B cell (primary cell): ENCODE measurements at regions not wholly inside any gene's neighbourhood (a gene's known extent, or its start where the extent isn't known, plus 50 kb on each side); places are given as distances from the start of the nearest gene placed in this dataset.

Experiments used
- ATAC-seq: fragments of 200-7000 bp; cut with Tn5 transposase; one replicate; pipeline ENCODE4 v1.10.0; 2021; ENCODE audit warnings: low read depth, mild to moderate bottlenecking, moderate number of reproducible peaks, moderate library complexity
- CTCF ChIA-PET: fragments of 350-600 bp; sonication (Branson Sonifier 250); formaldehyde crosslinking; loops from one replicate; lab custom pipeline; 2021; ENCODE audit warnings: antibody characterized with exemption, inconsistent platforms; lab: Charles Lee
- POLR2A ChIA-PET: fragments of 350-600 bp; sonication (Branson Sonifier 250); formaldehyde crosslinking; loops from one replicate; lab custom pipeline; 2021; ENCODE audit warnings: antibody characterized with exemption; lab: Charles Lee
- DNase-seq: peaks from one replicate; pipeline ENCODE4 v3.0.0; 2013
- H2AFZ ChIP-seq: 2 replicates; pipeline ENCODE4 v1.6.1; 2012; ENCODE audit warnings: mild to moderate bottlenecking, low read depth, low read length; ENCODE audit not compliant: insufficient read depth, poor library complexity, severe bottlenecking
- H3K27ac ChIP-seq, 2 donors: 1 replicate in 1 of 2; 2 replicates in 1 of 2; pipeline ENCODE4 v1.5.1; 2012 to 2013; ENCODE audit warnings: low read length in 2 of 2, mild to moderate bottlenecking in 2 of 2, moderate library complexity in 1 of 2
- H3K27me3 ChIP-seq, 4 experiments: fragments of 200-600 bp in 1 of 4; sonication (generic) in 1 of 4; replicated peaks in 1 of 4; 1 replicate in 2 of 4; 2 replicates in 2 of 4; pipeline versions ENCODE4 v1.6.1 to v1.7.0; 2013 to 2016; ENCODE audit warnings: low read length in 3 of 4, mild to moderate bottlenecking in 2 of 4, mixed read lengths in 1 of 4, moderate library complexity in 1 of 4; ENCODE audit not compliant: insufficient read depth in 4 of 4, control insufficient read depth in 3 of 4; ENCODE audit errors: control extremely low read depth in 1 of 4
- H3K36me3 ChIP-seq, 2 experiments: replicated peaks in 1 of 2; 1 replicate in 1 of 2; 2 replicates in 1 of 2; pipeline versions ENCODE4 v1.6.1 to v1.7.1; 2013; ENCODE audit warnings: low read length in 1 of 2; ENCODE audit not compliant: insufficient read depth in 2 of 2, control insufficient read depth in 1 of 2; ENCODE audit errors: control extremely low read depth in 1 of 2, extremely low read depth in 1 of 2
- H3K4me1 ChIP-seq, 2 donors: fragments of 200-600 bp in 1 of 2; sonication (generic) in 1 of 2; 1 replicate in 1 of 2; 2 replicates in 1 of 2; pipeline versions ENCODE4 v1.5.1 to v1.6.1; 2013 to 2017; ENCODE audit warnings: low read length in 2 of 2; ENCODE audit not compliant: control insufficient read depth in 2 of 2, insufficient read depth in 2 of 2
- H3K4me2 ChIP-seq: replicated peaks from 2 replicates; pipeline ENCODE3; 2012; ENCODE audit warnings: mild to moderate bottlenecking, low read depth, low read length; ENCODE audit not compliant: poor library complexity, severe bottlenecking
- H3K4me3 ChIP-seq, 5 experiments: fragments of 200-600 bp in 1 of 5; sonication (generic) in 1 of 5; 1 replicate in 3 of 5; 2 replicates in 2 of 5; pipeline versions ENCODE4 v1.5.1 to v1.7.0; 2011 to 2016; ENCODE audit warnings: low read length in 4 of 5, mild to moderate bottlenecking in 4 of 5, low read depth in 2 of 5, control low read depth in 1 of 5, moderate library complexity in 1 of 5; ENCODE audit not compliant: insufficient read depth in 1 of 5; ENCODE audit errors: control extremely low read depth in 1 of 5, extremely low read depth in 1 of 5
- H3K79me2 ChIP-seq: fragments of 200-600 bp; sonication (generic); one replicate; pipeline ENCODE4 v1.6.0; 2016; ENCODE audit warnings: low read length; ENCODE audit not compliant: control insufficient read depth, insufficient read depth
- H3K9ac ChIP-seq: fragments of 200-600 bp; sonication (generic); 2 replicates; pipeline ENCODE4 v1.6.1; 2017; ENCODE audit warnings: mild to moderate bottlenecking, low read length, moderate library complexity
- H3K9me3 ChIP-seq, 3 donors: one replicate each; pipeline versions ENCODE4 v1.6.1 to v1.7.1; 2013; ENCODE audit warnings: low read length in 2 of 3; ENCODE audit not compliant: control insufficient read depth in 2 of 3, insufficient read depth in 1 of 3; ENCODE audit errors: control extremely low read depth in 1 of 3
- H4K20me1 ChIP-seq: 2 replicates; pipeline ENCODE4 v1.6.0; 2012; ENCODE audit warnings: mild to moderate bottlenecking, low read length; ENCODE audit not compliant: insufficient read depth, control insufficient read depth, poor library complexity, severe bottlenecking
- H3K27ac Mint-ChIP-seq: one replicate; pipeline ENCODE4 v1.8.0; 2021; ENCODE audit warnings: mixed read lengths
- H3K27me3 Mint-ChIP-seq: one replicate; pipeline ENCODE4 v1.8.0; 2021; ENCODE audit warnings: mixed read lengths
- H3K4me1 Mint-ChIP-seq: one replicate; pipeline ENCODE4 v1.8.0; 2021; ENCODE audit warnings: mixed read lengths
- H3K4me3 Mint-ChIP-seq: one replicate; pipeline ENCODE4 v1.8.0; 2021; ENCODE audit warnings: mixed read lengths
- H3K9me3 Mint-ChIP-seq: one replicate; pipeline ENCODE4 v1.8.0; 2022; ENCODE audit warnings: mixed read lengths; ENCODE audit not compliant: insufficient read depth
- CTCF ChIP-seq: fragments of 200-600 bp; IDR thresholded peaks from one replicate; pipeline ENCODE4 v1.8.0; 2022; ENCODE audit warnings: antibody characterized with exemption, mild to moderate bottlenecking
- EZH2 ChIP-seq: IDR thresholded peaks from 2 replicates; pipeline ENCODE4 v1.6.1; 2012; ENCODE audit warnings: borderline replicate concordance, low read depth, mild to moderate bottlenecking, moderate library complexity, low read length; ENCODE audit not compliant: insufficient read depth, poor library complexity, severe bottlenecking
- WGBS: methylation state at CpG from one replicate; pipeline ENCODE4 v1.1.5; 2013; ENCODE audit warnings: missing lambda C conversion rate; ENCODE audit not compliant: insufficient coverage; 5-methylcytosine and 5-hydroxymethylcytosine counted together
- intact Hi-C: fragments of 100-400 bp; cut with micrococcal nuclease; formaldehyde crosslinking; loops from one replicate; pipeline ENCODE4 v1.10.0; 2022

DNA sequence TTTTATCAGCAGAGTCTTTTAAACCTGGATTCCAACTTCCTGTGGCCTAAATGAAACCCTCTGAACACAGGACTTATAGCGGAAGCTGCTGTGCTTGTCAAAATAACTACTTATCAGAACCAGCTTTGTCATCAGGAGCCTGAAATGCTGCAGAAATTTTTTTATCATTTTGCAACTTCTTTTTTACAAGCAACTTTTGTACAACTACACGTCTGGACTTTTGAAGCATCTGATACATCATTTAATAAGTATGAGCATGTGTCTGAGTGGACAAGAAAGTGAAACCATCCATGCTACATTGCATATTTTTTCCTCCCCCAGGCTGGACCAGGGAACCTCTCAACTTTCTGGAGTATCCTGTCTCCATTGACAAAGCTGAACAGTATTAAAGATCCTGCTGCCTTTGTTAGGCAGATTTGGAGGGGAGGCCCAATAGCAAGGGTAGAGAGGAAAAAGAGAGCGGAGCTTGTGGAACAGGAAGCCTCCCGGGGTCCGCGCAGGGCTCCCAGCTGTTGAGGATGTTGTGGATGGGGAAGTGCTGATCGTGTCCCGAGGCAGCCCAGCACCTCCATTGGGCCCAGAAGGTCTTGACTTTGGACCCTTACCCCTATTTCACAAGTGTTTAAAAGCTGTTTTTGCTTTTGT is 196.6 kb downstream of the MSX2 start:
- H3K79me2 ChIP-seq: no peaks in the 10 kb centered on the region
- POLR2A ChIA-PET: no interaction called here
- H3K4me1 ChIP-seq: no peaks in the 10 kb centered on the region
- Mint-ChIP-seq H3K4me3 (no peak overlapping the region), H3K9me3 (no peaks in the 10 kb centered on the region), H3K27me3 (peaks cover 7% of the 10 kb centered on the region), H3K4me1 (no peaks in the 10 kb centered on the region), H3K27ac (no peak overlapping the region)
- no peak overlapping the region for H2AFZ ChIP-seq
- ATAC-seq (no peak), DNase-seq (no peak)
- H3K36me3 ChIP-seq: no peaks in the 10 kb centered on the region
- H3K9me3 ChIP-seq: peaks cover 0 to 9% (median 0%) of the 10 kb centered on the region in 3 donors
- no peaks in the 10 kb centered on the region for H3K27me3 ChIP-seq
- no peak overlapping the region for H3K9ac ChIP-seq
- TF ChIP-seq EZH2 (no peak), CTCF (no peak)
- CTCF ChIA-PET: no interaction called here
- H3K27ac ChIP-seq: no peak overlapping the region
- H4K20me1 ChIP-seq: no peaks in the 10 kb centered on the region
- 32% methylated on average over 5 of the region's 8 CpGs for WGBS
- H3K4me3 ChIP-seq: no peak overlapping the region
- intact Hi-C loops: no loop called here
- no peak overlapping the region for H3K4me2 ChIP-seq

GRCh38 chr5:174919351-174919750 is 195.0 kb downstream of the MSX2 start:
- Histone ChIP-seq H2AFZ (no peak overlapping the region), H3K27me3 (no peaks in the 10 kb centered on the region), H3K4me3 (no peak overlapping the region), H3K79me2 (no peaks in the 10 kb centered on the region), H3K36me3 (no peaks in the 10 kb centered on the region), H3K4me1 (no peaks in the 10 kb centered on the region), H3K9ac (no peak overlapping the region), H4K20me1 (no peaks in the 10 kb centered on the region), H3K27ac (no peak overlapping the region), H3K9me3 (peaks cover 0 to 9% (median 0%) of the 10 kb centered on the region in 3 donors), H3K4me2 (no peak overlapping the region)
- Mint-ChIP-seq H3K27ac (no peak overlapping the region), H3K4me1 (no peaks in the 10 kb centered on the region), H3K4me3 (no peak overlapping the region), H3K9me3 (no peaks in the 10 kb centered on the region), H3K27me3 (peaks cover 13% of the 10 kb centered on the region)
- ChIA-PET POLR2A (no interaction called here), CTCF (no interaction called here)
- WGBS: no CpG with 5 or more reads among the region's 3 CpGs
- TF ChIP-seq EZH2 (no peak), CTCF (no peak)
- no peak for ATAC-seq
- intact Hi-C loops: no loop called here
- DNase-seq: no peak
